Non-pigmented ciliary epithelial cell (primary cell): ENCODE measurements at regions not wholly inside any gene's neighbourhood (a gene's known extent, or its start where the extent isn't known, plus 50 kb on each side); places are given as distances from the start of the nearest gene placed in this dataset.

Source experiments
- DNase-seq: peaks from one replicate; pipeline ENCODE4 v3.0.0-alpha.2; 2010; ENCODE audit warnings: low read depth

GRCh38 chr3:135865085-135865484 lies 100.4 kb upstream of the PPP2R3A start:
- no peak for DNase-seq

DNA sequence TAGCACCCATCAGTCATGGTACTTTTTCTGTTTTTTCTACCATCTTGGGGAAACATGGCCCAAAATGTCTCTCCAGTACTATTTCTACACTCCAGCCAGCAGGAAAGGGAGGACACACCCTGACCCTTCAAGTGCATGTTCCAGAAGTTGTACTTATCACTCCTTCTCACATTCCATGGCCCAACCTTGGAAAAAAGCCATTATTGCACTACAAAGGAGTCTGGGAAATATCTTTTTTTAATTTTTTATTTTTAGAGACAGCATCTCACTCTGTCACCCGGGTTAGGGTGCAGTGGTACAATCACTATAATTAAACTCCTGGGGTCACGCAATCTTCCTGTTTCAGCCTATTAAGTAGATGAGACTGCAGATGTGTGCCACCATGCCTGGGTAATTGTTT lies 100.0 kb upstream of the PPP2R3A start:
- no peak for DNase-seq

DNA sequence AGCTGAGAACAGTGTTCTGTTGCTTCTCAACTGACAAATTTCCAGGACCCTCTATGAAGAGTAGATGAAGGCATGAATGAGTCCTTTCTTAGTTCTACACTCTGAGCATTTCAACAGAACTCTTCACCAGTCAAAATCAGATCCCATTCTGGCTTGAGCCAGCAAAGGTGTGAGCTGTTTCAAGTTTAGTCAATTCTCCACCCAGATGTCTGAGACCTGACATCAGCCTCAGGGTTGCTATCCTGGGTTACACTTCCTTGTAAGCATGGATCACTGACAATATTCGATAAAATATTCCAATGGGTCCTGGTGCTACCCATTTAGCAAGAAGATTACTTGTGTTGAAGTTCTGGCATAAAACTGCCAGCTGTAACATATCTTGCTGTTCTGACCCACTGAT lies 97.6 kb upstream of the PPP2R3A start:
- DNase-seq, result no peak

- DNase-seq, result no peak
These were observed 96.7 kb upstream of the PPP2R3A start for GRCh38 chr3:135868801-135869200.

- no peak for DNase-seq
These were observed 96.0 kb upstream of the PPP2R3A start for GRCh38 chr3:135869439-135870105.

GRCh38 chr3:135871311-135871710 lies 94.2 kb upstream of the PPP2R3A start:
- no peak for DNase-seq

DNA sequence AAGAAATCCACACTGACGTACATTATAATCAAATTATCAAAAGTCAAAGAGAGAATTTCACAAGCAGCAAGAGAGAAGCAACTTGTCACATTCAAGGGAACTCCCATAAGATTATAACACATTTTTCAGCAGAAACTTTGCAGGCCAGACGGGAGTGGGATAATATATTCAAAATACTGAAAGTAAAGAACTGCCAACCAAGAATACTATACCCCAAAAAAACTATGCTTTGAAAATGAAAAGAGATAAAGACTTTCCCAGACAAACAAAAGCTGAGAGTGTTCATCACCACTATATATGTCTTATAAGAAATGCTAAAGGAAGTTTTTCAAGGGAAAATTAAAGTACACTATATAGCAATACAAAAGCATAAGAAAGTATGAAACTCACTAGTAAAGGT lies 91.5 kb upstream of the PPP2R3A start:
- DNase-seq, result no peak

- DNase-seq, result no peak
These were observed 87.0 kb upstream of the PPP2R3A start for GRCh38 chr3:135878501-135878900.

DNA sequence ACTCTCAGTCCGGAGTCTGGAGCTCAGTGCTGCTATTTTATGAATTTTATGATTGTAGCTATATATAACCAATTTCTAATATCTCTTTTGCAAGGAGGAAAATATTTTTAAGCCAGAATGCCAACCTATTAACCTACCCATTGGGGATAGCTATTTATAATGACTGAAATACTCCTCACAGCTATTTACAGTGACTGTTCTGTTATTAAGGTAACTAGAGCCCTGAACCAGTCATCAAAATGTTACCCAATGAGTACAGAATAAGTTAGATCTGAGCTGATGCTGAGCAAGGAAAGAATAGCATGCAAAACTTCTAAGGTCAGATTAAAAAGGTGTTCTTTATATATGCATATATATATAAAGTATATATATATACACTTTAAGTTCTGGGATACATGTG lies 79.6 kb upstream of the PPP2R3A start:
- DNase-seq, result no peak

DNA sequence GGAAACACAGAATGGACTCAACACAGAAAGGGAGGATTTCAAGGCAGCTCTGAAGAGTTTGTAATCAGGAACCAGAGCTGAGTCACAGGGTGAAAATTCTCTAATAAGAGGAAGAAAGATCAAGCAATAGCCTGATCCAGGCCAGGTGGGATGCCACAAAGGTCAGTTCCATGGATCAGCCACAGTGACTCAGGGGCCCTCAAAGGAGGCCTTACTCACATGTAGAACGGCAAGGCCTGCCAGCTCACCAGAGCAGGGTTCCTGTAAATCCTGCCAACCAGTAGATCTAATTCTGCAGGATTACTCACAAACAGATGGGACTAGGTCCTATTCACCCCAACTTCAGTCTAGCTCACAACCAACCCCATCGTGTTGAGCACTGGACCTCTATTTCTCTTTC lies 78.3 kb upstream of the PPP2R3A start:
- DNase-seq, result no peak

DNA sequence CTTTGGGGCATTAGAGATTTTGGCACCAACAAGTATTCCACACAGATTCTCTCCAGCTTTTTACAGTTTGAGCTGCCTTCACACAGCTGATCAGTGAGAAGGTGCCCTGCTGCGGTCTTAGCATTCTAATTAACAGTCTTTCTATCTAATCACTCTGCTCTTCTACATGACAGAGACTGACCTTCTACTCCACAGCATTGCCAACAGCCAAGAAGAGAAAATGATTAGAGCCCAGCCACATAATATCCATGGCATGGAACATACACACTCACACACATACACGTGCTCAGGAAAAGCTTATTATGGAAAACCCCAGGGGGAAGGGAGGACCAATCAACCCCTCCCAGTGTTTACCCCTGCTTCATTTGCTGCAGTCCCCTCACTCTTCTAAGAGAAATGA lies 76.1 kb upstream of the PPP2R3A start:
- DNase-seq, result no peak

GRCh38 chr3:135891121-135891520 lies 74.4 kb upstream of the PPP2R3A start:
- no peak for DNase-seq

DNA sequence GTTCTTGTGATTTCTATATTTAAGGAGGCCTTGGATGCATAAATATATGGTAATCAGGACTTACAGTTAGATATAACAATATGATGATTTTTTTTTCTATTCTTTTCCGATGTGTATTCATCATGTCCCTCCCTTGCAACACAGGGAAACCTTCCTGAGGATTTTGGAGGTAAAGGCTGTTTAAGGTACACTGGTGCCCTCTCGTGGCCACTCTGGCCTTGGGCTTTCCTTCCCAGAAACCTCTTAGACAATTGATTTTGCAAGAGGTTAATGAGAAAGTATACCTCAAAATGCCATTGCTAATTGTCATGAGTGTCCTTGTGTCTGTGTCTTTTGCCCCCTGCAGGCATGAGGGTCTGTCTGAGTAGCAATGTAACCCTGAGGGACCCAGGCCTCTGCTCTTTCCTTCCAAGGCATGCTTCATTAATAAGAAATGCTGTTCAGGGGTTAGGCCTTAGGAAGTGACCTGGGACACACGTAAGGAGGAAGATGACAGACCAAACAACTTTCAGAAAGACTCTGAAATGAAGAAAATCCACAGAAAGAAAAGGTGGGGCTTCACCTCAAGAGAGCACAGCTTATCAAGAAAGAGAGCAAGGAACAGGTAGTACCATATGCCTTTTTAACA lies 70.3 kb upstream of the PPP2R3A start:
- peak; percentile 31 for DNase-seq

DNA sequence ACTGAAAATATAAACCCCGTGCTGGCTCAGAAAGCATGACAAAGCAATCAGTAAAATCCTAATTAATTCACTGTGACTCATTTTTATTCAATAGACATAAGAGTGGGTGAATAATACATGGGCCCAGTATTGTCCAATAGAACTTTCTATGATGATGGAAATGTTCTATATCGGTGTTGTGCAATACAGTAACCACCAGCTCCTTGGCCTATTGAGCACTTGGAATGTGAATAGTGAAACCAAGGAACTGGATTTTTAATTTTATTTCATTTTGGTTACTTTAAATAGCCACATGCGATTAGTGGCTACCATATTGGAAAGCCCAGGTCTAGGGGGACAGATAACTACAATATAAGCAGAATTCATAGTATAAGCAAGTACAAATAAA lies 69.8 kb upstream of the PPP2R3A start:
- DNase-seq, result no peak

GRCh38 chr3:135896613-135897012 lies 68.9 kb upstream of the PPP2R3A start:
- no peak for DNase-seq

- no peak for DNase-seq
These were observed 67.8 kb upstream of the PPP2R3A start for GRCh38 chr3:135897715-135898114.

DNA sequence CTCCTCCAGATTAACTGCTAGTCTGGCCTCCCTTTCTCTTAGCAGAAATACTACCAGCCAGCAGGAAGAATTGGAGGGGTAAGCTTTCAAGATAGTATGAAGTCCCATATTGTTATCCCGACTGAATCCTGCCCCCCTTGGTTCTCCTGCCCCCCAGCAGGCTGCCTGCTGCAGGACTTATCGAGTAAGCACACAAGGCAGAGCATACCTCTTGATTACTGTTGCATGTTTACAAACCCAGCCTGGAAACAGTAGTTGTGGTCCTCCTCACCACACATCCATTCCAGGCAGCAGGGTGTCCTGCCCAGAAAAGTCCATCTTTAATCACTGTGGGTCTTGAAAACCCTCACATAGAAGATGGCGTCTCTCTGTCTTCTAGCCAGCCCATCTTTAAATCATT lies 66.8 kb upstream of the PPP2R3A start:
- DNase-seq, result no peak

GRCh38 chr3:135905058-135905724 lies 60.3 kb upstream of the PPP2R3A start:
- no peak for DNase-seq

DNA sequence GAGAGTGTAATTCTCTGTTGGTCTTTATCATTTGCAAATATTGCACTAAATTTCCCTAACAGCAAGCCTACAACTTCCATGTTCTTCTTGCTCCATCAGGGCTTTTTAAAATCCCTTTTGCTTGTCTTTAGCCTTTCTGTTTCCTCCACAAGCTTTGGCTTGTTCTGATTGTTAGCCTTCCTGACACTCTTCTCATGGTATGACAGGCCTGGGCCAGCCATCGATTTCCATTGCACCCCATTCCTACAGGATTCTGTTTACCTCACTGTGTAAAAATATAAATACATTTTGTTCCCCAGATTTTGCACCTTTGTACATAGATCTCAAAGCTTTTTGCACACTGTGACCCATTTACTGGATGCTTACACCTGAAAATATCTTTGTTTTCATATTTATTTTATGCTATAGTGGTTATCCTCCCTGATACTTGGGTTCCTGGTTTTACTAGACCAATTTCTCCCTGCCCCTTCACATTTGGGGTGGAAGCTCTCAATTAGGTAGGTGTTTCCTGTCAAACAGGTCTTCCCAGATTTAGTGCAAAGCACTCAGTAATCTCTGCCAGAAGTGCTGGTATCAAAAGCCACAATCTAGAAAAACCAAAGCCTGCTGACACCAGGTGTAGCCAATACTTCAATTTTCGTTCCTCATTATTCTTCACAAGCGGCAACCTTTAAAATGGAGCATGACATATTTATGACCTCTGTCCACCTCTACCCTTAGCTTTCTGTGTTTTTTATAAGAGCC lies 57.9 kb upstream of the PPP2R3A start:
- DNase-seq, result no peak

DNA sequence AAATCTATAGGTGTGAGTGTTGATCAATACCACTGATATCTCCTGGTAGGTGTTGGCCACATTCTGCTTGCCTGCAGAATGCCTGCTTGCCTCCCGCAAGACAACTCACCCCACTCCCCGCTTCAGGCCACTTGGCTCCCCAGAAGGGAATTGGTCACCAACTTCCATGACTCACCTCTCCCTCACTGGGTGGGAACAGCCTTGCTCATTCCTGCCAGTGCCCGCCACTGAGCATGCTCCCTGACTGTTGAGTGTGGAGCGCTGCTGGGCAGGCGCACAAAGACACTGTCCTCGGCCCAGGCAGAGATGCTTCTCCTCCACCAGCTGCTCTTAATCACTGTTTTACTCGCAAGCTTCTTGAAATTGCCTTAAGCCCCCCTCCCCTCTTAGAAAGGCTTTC lies 57.3 kb upstream of the PPP2R3A start:
- no peak for DNase-seq

DNA sequence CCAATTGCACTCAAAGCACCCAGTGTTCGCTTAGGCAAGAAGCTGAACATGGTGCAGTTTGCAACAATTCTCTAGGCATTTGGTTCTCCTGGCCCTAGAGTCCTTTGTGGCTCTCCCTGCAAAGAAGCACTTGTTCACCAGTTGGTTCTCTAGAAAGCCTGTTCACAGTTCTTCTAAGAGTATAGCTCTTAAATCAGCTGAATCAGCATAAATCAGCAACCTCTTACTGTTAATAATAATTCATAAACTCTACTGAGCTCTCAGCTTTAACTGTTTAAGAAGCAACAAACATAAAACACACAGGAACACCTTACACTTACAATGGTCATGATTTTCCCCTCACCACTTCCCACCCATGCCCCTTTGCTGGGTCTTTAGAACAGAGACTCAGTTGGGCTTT lies 56.8 kb upstream of the PPP2R3A start:
- no peak for DNase-seq

DNA sequence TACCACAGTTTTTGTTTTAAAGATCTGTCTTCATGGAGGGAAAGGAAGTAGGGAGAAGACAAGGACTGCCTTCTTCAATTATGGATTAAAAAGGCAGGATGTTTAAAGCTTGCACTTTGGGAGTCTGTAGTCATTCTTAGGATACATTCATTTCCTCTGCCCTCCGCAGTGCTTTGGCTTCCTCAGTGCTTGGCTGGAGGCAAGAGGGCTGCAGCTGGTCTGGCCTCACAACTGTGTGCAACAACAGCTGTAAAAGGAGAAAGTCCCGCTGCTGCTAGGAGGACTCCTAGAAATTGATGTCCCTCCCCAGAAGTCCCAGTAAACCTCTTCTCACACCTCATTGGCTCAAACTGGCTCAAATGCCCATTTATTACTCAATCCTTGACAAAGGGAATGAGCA lies 54.4 kb upstream of the PPP2R3A start:
- no peak for DNase-seq

- no peak for DNase-seq
These were observed 50.3 kb upstream of the PPP2R3A start for GRCh38 chr3:135915206-135915605.
